ENCODE measurements at regions not wholly inside any gene's neighbourhood (a gene's known extent, or its start where the extent isn't known, plus 50 kb on each side); places are given as distances from the start of the nearest gene placed in this dataset.

GRCh38 chr1:70855203-70855602 is 192.4 kb downstream of the PTGER3 start:
- DNase-seq (no peak), ATAC-seq (no peak)
- WGBS (ENCODE audit: insufficient coverage, low coverage, low lambda C conversion rate, missing lambda C conversion rate), result 54% methylated on average over 4 of the region's 5 CpGs
- Histone ChIP-seq H3K27me3 (no peaks in the 10 kb centered on the region), H3K9me3 (no peaks in the 10 kb centered on the region), H3K4me1 (no peaks in the 10 kb centered on the region), H3K36me3 (no peaks in the 10 kb centered on the region), H3K27ac (no peak overlapping the region), H3K4me3 (no peak overlapping the region)
- intact Hi-C loops (cut with DNase I), result no loop called here
- TF ChIP-seq POLR2A (IDR thresholded peaks at IDR 0.05), result no peak
- TF ChIP-seq, protein P1, sequence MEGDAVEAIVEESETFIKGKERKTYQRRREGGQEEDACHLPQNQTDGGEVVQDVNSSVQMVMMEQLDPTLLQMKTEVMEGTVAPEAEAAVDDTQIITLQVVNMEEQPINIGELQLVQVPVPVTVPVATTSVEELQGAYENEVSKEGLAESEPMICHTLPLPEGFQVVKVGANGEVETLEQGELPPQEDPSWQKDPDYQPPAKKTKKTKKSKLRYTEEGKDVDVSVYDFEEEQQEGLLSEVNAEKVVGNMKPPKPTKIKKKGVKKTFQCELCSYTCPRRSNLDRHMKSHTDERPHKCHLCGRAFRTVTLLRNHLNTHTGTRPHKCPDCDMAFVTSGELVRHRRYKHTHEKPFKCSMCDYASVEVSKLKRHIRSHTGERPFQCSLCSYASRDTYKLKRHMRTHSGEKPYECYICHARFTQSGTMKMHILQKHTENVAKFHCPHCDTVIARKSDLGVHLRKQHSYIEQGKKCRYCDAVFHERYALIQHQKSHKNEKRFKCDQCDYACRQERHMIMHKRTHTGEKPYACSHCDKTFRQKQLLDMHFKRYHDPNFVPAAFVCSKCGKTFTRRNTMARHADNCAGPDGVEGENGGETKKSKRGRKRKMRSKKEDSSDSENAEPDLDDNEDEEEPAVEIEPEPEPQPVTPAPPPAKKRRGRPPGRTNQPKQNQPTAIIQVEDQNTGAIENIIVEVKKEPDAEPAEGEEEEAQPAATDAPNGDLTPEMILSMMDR (IDR thresholded peaks at IDR 0.05), result no peak

- no peaks in the 10 kb centered on the region for H3K27me3 ChIP-seq
- no peak overlapping the region for H3K27ac ChIP-seq
- intact Hi-C loops (cut with DNase I), result no loop called here
- no peak for TF ChIP-seq POLR2A (IDR thresholded peaks at IDR 0.05)
- TF ChIP-seq, protein P1 (IDR thresholded peaks at IDR 0.05), result no peak
- H3K4me3 ChIP-seq, result no peak overlapping the region
- no peaks in the 10 kb centered on the region for H3K36me3 ChIP-seq
- WGBS (ENCODE audit: insufficient coverage, low coverage, low lambda C conversion rate, missing lambda C conversion rate), result 42% methylated on average over 2 of the region's 2 CpGs
- ATAC-seq, result no peak
- no peaks in the 10 kb centered on the region for H3K4me1 ChIP-seq
- H3K9me3 ChIP-seq, result no peaks in the 10 kb centered on the region
- no peak for DNase-seq
These were observed 191.4 kb downstream of the PTGER3 start for GRCh38 chr1:70856201-70856600.

- H3K4me3 ChIP-seq, result no peak overlapping the region
- DNase-seq, result no peak
- TF ChIP-seq, protein P1 (IDR thresholded peaks at IDR 0.05), result no peak
- TF ChIP-seq POLR2A (IDR thresholded peaks at IDR 0.05), result no peak
- H3K27me3 ChIP-seq, result no peaks in the 10 kb centered on the region
- H3K9me3 ChIP-seq, result no peaks in the 10 kb centered on the region
- H3K4me1 ChIP-seq, result no peaks in the 10 kb centered on the region
- no peak overlapping the region for H3K27ac ChIP-seq
- intact Hi-C loops (cut with DNase I), result no loop called here
- 16% methylated on average over 1 of the region's 1 CpG for WGBS (ENCODE audit: insufficient coverage, low coverage, low lambda C conversion rate, missing lambda C conversion rate)
- ATAC-seq, result no peak
- no peaks in the 10 kb centered on the region for H3K36me3 ChIP-seq
These were observed 184.4 kb downstream of the PTGER3 start for GRCh38 chr1:70863239-70863638.

DNA sequence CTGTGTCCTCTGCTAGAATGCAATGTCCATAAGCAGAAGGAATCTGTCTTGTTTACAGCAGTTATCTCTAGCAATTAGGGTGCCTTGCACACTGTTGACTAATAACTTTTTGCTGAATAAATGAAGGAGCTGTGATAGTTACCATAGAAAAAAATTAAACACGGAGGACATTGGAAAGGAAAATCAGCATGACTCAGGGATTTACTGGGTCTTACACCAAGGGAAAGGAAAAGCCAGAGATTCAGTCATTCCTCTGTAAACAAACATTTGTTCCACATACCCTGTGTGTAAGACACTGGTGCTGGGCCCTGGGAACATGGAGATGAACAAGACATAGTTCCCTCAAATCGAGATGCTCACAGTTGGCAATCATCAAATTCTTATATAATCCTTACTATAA is 183.3 kb downstream of the PTGER3 start:
- intact Hi-C loops (cut with DNase I), result no loop called here

More for the DNA sequence above, 183.3 kb downstream of the PTGER3 start:
- Histone ChIP-seq H3K27me3 (no peaks in the 10 kb centered on the region), H3K36me3 (no peaks in the 10 kb centered on the region), H3K4me3 (no peak overlapping the region), H3K9me3 (no peaks in the 10 kb centered on the region), H3K4me1 (no peaks in the 10 kb centered on the region), H3K27ac (no peak overlapping the region)
- 29% methylated on average over 2 of the region's 2 CpGs for WGBS (ENCODE audit: insufficient coverage, low coverage, low lambda C conversion rate, missing lambda C conversion rate)
- no peak for DNase-seq
- TF ChIP-seq, protein P1 (IDR thresholded peaks at IDR 0.05), result no peak
- no peak for TF ChIP-seq POLR2A (IDR thresholded peaks at IDR 0.05)
- ATAC-seq, result no peak
